HL-60 (cell line): ENCODE measurements at regions not wholly inside any gene's neighbourhood (a gene's known extent, or its start where the extent isn't known, plus 50 kb on each side); places are given as distances from the start of the nearest gene placed in this dataset.

Experiments
- DNase-seq, 2 experiments: peaks; one replicate each; pipeline ENCODE4 v3.0.0-alpha.2; 2010 to 2020; ENCODE audit warnings: low read depth in 1 of 2, low spot score in 1 of 2
- H3K27ac ChIP-seq: fragments of 250-450 bp; sonication (Bioruptor Pico); replicated peaks from 2 replicates; pipeline ENCODE4 v1.5.1; 2020; ENCODE audit warnings: mild to moderate bottlenecking, moderate library complexity
- H3K27me3 ChIP-seq: fragments of 250-450 bp; sonication (Bioruptor Pico); 2 replicates; pipeline ENCODE4 v1.5.1; 2021; ENCODE audit warnings: mild to moderate bottlenecking, moderate library complexity; ENCODE audit not compliant: insufficient read depth, poor library complexity, severe bottlenecking
- H3K4me3 ChIP-seq: replicated peaks from 2 replicates; pipeline ENCODE4 v1.5.1; 2011; ENCODE audit warnings: mild to moderate bottlenecking, control low read depth, low read length; ENCODE audit not compliant: insufficient read depth
- GABPA ChIP-seq: IDR thresholded peaks from 2 replicates; pipeline ENCODE4 v1.6.1; 2012; ENCODE audit warnings: low read depth
- POLR2AphosphoS5 ChIP-seq: IDR thresholded peaks from 2 replicates; pipeline ENCODE4 v1.6.1; 2012; ENCODE audit warnings: low read depth
- SPI1 ChIP-seq: IDR thresholded peaks from 2 replicates; pipeline ENCODE4 v1.6.1; 2012; ENCODE audit warnings: low read depth, mild to moderate bottlenecking, borderline replicate concordance
- TF ChIP-seq, protein P1 (sequence below): IDR thresholded peaks from one replicate; pipeline ENCODE4 v1.5.1; 2011; ENCODE audit warnings: low read length, control low read depth, inconsistent platforms; ENCODE audit not compliant: insufficient read depth
- TF ChIP-seq, protein P2 (sequence below): IDR thresholded peaks from 2 replicates; pipeline ENCODE4 v1.6.1; 2012; ENCODE audit warnings: low read depth; ENCODE audit not compliant: insufficient replicate concordance

DNA sequence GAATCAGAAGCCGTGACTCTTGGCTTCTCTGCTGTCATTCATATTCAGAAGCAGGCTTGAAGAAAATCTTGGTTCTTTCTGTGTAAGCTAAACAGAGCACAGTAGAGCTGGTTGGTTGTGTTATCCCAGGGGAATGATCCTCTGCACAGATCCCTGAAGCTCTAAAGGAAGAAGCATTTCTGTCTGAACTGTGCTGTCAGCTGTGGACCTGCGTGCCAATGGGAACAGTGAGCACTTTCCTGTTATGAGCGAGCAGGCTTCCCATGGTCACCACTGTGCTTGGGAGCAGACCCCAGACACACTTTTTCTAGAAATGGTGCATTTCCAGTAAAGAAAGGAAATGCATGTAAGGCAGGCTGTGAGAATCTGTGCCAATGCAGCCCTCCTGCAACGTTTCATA is 490.2 kb downstream of the EPM2A start:
- no peak for DNase-seq
- no peak for TF ChIP-seq POLR2AphosphoS5
- TF ChIP-seq, protein P1, sequence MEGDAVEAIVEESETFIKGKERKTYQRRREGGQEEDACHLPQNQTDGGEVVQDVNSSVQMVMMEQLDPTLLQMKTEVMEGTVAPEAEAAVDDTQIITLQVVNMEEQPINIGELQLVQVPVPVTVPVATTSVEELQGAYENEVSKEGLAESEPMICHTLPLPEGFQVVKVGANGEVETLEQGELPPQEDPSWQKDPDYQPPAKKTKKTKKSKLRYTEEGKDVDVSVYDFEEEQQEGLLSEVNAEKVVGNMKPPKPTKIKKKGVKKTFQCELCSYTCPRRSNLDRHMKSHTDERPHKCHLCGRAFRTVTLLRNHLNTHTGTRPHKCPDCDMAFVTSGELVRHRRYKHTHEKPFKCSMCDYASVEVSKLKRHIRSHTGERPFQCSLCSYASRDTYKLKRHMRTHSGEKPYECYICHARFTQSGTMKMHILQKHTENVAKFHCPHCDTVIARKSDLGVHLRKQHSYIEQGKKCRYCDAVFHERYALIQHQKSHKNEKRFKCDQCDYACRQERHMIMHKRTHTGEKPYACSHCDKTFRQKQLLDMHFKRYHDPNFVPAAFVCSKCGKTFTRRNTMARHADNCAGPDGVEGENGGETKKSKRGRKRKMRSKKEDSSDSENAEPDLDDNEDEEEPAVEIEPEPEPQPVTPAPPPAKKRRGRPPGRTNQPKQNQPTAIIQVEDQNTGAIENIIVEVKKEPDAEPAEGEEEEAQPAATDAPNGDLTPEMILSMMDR = no peak
- TF ChIP-seq, protein P2, sequence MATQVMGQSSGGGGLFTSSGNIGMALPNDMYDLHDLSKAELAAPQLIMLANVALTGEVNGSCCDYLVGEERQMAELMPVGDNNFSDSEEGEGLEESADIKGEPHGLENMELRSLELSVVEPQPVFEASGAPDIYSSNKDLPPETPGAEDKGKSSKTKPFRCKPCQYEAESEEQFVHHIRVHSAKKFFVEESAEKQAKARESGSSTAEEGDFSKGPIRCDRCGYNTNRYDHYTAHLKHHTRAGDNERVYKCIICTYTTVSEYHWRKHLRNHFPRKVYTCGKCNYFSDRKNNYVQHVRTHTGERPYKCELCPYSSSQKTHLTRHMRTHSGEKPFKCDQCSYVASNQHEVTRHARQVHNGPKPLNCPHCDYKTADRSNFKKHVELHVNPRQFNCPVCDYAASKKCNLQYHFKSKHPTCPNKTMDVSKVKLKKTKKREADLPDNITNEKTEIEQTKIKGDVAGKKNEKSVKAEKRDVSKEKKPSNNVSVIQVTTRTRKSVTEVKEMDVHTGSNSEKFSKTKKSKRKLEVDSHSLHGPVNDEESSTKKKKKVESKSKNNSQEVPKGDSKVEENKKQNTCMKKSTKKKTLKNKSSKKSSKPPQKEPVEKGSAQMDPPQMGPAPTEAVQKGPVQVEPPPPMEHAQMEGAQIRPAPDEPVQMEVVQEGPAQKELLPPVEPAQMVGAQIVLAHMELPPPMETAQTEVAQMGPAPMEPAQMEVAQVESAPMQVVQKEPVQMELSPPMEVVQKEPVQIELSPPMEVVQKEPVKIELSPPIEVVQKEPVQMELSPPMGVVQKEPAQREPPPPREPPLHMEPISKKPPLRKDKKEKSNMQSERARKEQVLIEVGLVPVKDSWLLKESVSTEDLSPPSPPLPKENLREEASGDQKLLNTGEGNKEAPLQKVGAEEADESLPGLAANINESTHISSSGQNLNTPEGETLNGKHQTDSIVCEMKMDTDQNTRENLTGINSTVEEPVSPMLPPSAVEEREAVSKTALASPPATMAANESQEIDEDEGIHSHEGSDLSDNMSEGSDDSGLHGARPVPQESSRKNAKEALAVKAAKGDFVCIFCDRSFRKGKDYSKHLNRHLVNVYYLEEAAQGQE = no peak
- TF ChIP-seq SPI1 = no peak
- TF ChIP-seq GABPA = no peak
- H3K27me3 ChIP-seq = no peaks in the 10 kb centered on the region
- H3K4me3 ChIP-seq = no peak overlapping the region
- no peak overlapping the region for H3K27ac ChIP-seq

DNA sequence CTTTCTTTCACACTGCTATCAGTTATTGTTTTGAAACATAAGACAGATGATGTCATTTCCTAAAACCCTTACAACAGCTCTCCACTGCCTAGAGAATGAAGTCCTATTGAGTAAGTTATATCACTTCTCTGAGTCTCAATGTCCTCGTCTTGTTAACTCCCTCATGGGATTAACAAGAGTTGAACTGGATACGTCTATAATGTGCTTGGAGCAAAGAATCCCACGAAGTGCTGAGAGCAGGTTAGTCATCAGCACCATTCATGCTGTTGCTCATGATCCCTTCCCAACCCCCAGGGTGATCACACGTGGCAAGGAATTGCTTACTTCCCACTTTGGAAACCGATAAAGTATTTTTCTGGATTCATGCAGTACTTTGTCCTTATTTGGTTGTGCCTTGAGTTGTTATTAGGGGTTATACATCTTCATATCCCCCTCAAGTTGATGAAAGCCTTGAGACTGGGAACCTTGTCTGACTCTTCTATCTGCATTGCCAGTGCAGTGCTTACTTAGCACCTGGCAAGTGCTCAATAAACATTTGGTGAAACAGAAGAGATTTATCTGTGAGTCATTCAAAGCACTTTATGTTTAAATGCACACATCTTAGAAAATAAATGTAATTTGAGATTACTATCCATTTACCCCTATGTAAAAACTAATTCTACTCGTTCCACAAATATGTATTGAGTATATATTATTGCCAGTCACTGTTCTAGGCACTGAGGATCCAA is 487.5 kb downstream of the EPM2A start:
- Histone ChIP-seq H3K27ac (peak overlapping the region; percentile 54), H3K4me3 (no peak overlapping the region)
- DNase-seq = peak; percentile 24 to 46

DNA sequence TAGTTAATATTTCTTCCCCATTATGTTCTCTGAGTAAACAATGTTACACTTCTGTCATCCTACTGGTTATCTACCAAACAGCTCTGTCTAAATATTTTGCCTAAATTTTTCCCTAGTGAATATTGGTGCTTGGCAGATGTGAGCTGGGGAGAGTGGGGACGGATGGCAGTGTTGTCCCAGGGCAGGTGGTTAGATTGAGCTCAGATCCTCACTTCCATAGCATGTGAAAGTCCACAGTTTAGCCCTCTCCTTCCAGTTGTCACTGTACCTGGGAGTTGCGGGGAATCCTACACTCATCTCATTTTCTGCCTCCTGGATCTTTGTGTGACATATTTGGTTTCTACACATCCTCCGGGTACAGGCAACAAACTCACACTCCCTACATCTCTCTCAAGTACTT is 484.9 kb downstream of the EPM2A start:
- TF ChIP-seq, protein P1 = no peak
- TF ChIP-seq, protein P2 = no peak
- no peak for TF ChIP-seq SPI1
- TF ChIP-seq POLR2AphosphoS5 = no peak
- no peak for TF ChIP-seq GABPA
- Histone ChIP-seq H3K27me3 (no peaks in the 10 kb centered on the region), H3K27ac (peak overlapping the region; percentile 3; the same call in 1 of the 2 replicates), H3K4me3 (no peak overlapping the region)
- no peak for DNase-seq

More for the DNA sequence above, 487.5 kb downstream of the EPM2A start:
- H3K27me3 ChIP-seq = no peaks in the 10 kb centered on the region
- no peak for TF ChIP-seq POLR2AphosphoS5
- TF ChIP-seq, protein P1 = no peak

DNA sequence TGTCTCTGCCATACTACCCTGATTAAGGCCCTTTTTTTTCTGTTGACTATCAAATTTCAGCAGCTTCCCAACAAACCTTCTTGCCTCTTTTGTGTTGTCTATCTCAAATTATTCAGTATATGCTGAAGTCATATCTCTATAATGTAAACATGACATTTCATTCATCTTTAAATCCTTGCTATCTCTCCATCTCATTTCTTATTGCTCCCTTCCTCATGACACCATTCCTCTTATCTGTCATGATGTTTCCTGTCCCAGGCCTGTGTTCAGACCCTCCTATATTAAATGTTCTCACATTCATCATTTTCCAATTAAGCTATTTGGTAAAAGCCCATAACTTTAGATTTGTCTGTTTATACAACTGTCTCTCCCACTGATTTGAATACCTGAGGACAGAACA is 482.6 kb downstream of the EPM2A start:
- H3K27me3 ChIP-seq = no peaks in the 10 kb centered on the region
- H3K27ac ChIP-seq = no peak overlapping the region
- TF ChIP-seq SPI1 = no peak
- TF ChIP-seq, protein P1 = no peak
- no peak overlapping the region for H3K4me3 ChIP-seq
- DNase-seq = no peak
